AG04449 (cell line): ENCODE measurements at regions not wholly inside any gene's neighbourhood (a gene's known extent, or its start where the extent isn't known, plus 50 kb on each side); places are given as distances from the start of the nearest gene placed in this dataset.

Experiments used
- CTCF ChIA-PET: fragments of 350-600 bp; formaldehyde crosslinking; extraction: SDS; loops from one replicate; lab custom pipeline; 2021; ENCODE audit warnings: antibody characterized with exemption; lab: Yijun Ruan, JAX
- POLR2A ChIA-PET: fragments of 400-600, 350-600 bp; formaldehyde crosslinking; extraction: SDS; loops from one replicate; lab custom pipeline; 2020; ENCODE audit warnings: antibody characterized with exemption, inconsistent platforms; lab: Yijun Ruan, JAX
- DNase-seq: peaks from one replicate; pipeline ENCODE4 v3.0.0-alpha.2; 2010; ENCODE audit warnings: low read depth, low spot score
- H3K4me3 ChIP-seq: 2 replicates; pipeline ENCODE4 v1.5.1; 2011; ENCODE audit warnings: low read depth, mild to moderate bottlenecking, control low read depth, low read length
- TF ChIP-seq, protein P1 (sequence below): IDR thresholded peaks from one replicate; pipeline ENCODE4 v1.5.1; 2011; ENCODE audit warnings: mild to moderate bottlenecking, moderate library complexity, low read length, control low read depth, inconsistent platforms; ENCODE audit not compliant: insufficient read depth; ENCODE audit errors: missing control alignments

DNA sequence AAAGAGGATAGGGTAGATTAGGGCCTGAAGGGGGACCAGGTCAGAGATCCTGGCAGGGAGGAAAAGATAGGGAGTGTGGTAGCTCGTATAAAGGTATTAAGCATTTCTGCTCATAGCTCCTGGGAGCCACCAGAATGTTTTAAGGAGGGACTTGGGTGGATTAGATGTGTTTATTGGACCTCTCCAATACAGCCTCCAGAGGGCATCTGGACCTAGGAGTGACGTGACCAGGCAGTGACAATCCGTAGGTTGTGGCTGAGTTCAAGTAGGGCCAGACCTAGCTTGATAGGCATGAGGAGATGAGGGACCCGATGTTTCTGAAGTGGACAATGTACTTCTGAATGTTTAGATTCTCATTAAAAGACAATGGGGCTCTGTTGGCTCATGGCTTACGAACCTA is 435.2 kb downstream of the MCTP2 start:
- TF ChIP-seq, protein P1, sequence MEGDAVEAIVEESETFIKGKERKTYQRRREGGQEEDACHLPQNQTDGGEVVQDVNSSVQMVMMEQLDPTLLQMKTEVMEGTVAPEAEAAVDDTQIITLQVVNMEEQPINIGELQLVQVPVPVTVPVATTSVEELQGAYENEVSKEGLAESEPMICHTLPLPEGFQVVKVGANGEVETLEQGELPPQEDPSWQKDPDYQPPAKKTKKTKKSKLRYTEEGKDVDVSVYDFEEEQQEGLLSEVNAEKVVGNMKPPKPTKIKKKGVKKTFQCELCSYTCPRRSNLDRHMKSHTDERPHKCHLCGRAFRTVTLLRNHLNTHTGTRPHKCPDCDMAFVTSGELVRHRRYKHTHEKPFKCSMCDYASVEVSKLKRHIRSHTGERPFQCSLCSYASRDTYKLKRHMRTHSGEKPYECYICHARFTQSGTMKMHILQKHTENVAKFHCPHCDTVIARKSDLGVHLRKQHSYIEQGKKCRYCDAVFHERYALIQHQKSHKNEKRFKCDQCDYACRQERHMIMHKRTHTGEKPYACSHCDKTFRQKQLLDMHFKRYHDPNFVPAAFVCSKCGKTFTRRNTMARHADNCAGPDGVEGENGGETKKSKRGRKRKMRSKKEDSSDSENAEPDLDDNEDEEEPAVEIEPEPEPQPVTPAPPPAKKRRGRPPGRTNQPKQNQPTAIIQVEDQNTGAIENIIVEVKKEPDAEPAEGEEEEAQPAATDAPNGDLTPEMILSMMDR, result no peak
- POLR2A ChIA-PET, result no interaction called here
- no peak for DNase-seq
- CTCF ChIA-PET, result no interaction called here
- H3K4me3 ChIP-seq, result no peak overlapping the region

DNA sequence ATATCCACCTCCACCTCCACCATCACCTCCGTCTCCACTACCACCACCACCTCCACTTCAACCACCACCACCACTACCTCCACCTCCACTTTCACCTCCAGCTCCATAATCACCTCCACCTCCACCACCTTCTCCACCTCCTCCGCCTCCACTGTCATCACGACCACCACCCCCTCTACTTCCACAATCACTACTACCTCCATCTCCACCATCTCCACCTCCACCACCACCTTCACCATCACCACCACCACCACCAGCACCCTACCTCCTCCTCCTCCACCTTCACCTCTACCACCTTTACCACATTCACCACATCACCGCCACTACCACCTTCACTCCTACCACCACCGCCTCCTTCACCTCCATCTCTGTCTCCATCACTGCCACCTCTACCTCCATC is 435.7 kb downstream of the MCTP2 start:
- TF ChIP-seq, protein P1, result no peak
- no peak overlapping the region for H3K4me3 ChIP-seq
- CTCF ChIA-PET, result no interaction called here
- no peak for DNase-seq
- POLR2A ChIA-PET, result no interaction called here

DNA sequence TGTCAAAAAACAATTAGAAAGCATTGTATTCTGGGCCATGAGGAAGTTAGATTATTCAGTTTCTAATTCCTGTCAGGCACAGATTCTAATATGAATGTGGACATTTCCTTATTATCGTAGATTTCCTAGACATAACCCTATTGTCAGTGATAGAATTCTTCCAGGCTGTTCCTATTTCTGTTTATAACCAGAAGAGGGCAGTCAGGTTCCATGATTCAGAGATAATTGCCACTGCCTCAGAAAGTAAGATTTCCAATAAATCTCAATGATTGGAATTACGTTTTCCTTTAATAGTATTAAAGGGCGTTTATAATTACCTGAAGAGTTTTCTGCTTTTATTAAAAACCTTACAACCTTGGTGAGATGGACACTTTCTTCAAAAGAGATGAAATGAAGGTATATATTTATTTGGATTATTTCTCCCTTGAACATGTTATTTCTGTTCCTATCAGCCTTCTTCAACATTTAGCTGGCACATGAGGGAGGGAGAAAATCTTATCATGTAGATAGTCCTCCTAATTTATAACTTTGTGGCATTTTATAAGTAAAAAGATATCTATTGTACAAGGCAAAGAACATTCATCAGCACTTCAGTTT is 439.2 kb downstream of the MCTP2 start:
- ChIA-PET POLR2A (no interaction called here), CTCF (interaction anchor here (0.8 to 0.9 kb wide), 3 partner anchors 9 to 256 kb away, joined by 3 read pairs; no protein-coding TSS in a partner anchor)
- no peak overlapping the region for H3K4me3 ChIP-seq
- TF ChIP-seq, protein P1, result no peak
- no peak for DNase-seq

DNA sequence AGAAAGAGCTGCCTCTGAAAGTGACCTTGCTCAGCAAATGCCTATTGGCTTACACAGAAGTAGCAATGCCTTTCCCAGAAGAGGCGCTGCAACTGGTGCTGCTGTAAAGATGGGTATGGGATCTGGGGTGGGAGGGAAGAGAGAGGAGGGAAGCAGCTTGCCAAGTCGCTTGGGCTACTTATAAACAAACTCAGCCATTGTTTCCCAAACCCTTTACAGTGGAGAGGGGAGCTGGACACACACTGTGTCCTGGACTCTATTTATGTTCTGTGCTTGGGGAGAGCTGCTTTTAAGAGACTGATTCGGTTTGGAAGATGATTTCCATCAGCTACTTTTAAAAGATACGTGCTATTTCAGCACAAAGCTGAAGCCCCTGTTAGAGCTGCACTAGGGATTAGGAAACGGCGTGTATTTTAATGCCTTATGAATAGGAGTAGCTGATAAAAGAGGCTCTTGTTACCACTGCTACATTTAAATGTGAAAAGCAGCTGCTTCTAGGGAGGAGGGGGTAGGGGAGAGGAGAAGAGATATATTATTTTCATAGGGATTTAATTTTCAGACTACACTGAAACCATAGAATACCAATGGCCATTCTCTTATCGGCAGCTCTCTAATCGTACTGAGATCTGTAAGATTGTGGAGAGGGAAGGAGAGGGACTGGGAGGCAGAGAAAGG is 440.6 kb downstream of the MCTP2 start:
- TF ChIP-seq, protein P1, result no peak
- no peak overlapping the region for H3K4me3 ChIP-seq
- no peak for DNase-seq
- ChIA-PET POLR2A (no interaction called here), CTCF (no interaction called here)

DNA sequence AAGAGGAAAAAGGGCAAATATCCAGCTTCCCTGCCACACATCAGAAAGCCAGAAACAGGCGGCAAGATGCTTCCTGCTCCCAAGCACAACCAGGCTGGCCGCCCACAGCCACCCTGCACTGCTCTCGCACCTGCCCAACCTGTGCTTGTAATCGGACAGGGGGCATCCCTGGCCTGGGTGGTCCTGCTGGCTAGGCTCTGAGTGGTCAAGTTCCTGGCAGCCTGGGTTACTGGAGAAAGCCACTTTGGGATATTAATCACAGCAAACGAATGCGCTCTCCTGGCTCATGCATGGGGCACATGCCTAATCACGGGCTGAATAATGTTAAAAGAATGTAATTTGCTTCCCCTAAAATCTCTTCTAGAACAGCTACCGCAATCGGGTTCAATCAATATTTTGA is 442.4 kb downstream of the MCTP2 start:
- ChIA-PET POLR2A (no interaction called here), CTCF (no interaction called here)
- no peak overlapping the region for H3K4me3 ChIP-seq
- TF ChIP-seq, protein P1, result no peak
- no peak for DNase-seq

DNA sequence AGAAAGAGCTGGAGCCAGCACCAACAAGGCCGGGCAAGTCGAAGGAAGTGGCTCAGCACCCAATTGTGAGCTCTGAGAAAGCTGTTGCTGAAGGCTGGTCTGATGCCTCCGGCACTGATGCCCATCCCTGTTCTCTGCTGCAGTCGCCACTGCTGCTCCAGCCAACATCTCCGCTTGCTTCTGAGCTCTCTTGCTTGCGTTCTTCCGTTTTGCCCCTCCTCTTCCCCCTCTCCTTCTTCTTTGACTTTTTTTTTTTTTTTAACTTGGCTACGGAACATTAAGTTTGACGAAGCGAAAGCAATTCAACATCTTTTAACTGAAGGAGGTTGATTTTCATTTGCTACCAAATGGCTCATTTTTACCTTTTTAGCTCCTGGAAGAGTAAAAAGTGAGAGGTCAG is 442.9 kb downstream of the MCTP2 start:
- CTCF ChIA-PET, result no interaction called here
- no peak for DNase-seq
- TF ChIP-seq, protein P1, result no peak
- POLR2A ChIA-PET, result no interaction called here
- H3K4me3 ChIP-seq, result no peak overlapping the region
